GM12878 (cell line): ENCODE measurements at regions not wholly inside any gene's neighbourhood (a gene's known extent, or its start where the extent isn't known, plus 50 kb on each side); places are given as distances from the start of the nearest gene placed in this dataset.
A peak's percentile ranks its signal among the peaks of the same experiment; 100 is the strongest.

Source experiments
- IKZF2 ChIP-seq, 2 experiments: fragments of 450-650 bp; IDR thresholded peaks; 2 replicates each; pipeline ENCODE4 v1.6.1; 2017; ENCODE audit warnings: mild to moderate bottlenecking in 2 of 2, moderate library complexity in 2 of 2
- TF ChIP-seq, protein P1 (sequence below): fragments of 450-650 bp; IDR thresholded peaks from 2 replicates; pipeline ENCODE4 v1.6.1; 2017; ENCODE audit warnings: antibody characterized with exemption, mild to moderate bottlenecking, moderate library complexity
- TF ChIP-seq, protein P2 (sequence below): fragments of 450-650 bp; IDR thresholded peaks from 2 replicates; pipeline ENCODE4 v1.6.1; 2017; ENCODE audit warnings: mild to moderate bottlenecking, moderate library complexity
- TF ChIP-seq, protein P3 (sequence below): fragments of 150-350 bp; IDR thresholded peaks from 2 replicates; pipeline ENCODE4 v1.6.1; 2014; ENCODE audit warnings: mild to moderate bottlenecking, low read depth, low read length

DNA sequence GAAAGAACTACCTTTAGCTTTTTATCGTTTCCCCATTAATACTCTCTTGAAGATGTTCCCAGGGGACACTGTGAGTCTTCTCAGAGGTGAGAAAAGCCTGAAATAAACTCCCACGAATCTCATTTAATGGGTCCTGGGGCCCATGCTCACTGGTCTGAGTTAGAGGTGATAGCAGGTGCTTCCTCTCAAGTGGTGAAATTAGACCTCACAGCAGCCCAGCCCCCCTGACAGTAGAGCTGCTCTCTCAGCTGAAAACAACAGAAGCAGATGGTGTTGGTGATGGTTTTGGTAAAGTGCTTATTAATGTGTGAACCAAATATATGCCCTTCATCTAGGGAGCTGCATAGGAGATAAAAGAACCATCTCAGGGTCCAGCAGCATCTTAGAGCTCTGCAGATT lies 76.8 kb upstream of the VPREB1 start (continued):
- TF ChIP-seq, protein P1, sequence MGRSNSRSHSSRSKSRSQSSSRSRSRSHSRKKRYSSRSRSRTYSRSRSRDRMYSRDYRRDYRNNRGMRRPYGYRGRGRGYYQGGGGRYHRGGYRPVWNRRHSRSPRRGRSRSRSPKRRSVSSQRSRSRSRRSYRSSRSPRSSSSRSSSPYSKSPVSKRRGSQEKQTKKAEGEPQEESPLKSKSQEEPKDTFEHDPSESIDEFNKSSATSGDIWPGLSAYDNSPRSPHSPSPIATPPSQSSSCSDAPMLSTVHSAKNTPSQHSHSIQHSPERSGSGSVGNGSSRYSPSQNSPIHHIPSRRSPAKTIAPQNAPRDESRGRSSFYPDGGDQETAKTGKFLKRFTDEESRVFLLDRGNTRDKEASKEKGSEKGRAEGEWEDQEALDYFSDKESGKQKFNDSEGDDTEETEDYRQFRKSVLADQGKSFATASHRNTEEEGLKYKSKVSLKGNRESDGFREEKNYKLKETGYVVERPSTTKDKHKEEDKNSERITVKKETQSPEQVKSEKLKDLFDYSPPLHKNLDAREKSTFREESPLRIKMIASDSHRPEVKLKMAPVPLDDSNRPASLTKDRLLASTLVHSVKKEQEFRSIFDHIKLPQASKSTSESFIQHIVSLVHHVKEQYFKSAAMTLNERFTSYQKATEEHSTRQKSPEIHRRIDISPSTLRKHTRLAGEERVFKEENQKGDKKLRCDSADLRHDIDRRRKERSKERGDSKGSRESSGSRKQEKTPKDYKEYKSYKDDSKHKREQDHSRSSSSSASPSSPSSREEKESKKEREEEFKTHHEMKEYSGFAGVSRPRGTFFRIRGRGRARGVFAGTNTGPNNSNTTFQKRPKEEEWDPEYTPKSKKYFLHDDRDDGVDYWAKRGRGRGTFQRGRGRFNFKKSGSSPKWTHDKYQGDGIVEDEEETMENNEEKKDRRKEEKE, result no peak
- TF ChIP-seq, protein P2, sequence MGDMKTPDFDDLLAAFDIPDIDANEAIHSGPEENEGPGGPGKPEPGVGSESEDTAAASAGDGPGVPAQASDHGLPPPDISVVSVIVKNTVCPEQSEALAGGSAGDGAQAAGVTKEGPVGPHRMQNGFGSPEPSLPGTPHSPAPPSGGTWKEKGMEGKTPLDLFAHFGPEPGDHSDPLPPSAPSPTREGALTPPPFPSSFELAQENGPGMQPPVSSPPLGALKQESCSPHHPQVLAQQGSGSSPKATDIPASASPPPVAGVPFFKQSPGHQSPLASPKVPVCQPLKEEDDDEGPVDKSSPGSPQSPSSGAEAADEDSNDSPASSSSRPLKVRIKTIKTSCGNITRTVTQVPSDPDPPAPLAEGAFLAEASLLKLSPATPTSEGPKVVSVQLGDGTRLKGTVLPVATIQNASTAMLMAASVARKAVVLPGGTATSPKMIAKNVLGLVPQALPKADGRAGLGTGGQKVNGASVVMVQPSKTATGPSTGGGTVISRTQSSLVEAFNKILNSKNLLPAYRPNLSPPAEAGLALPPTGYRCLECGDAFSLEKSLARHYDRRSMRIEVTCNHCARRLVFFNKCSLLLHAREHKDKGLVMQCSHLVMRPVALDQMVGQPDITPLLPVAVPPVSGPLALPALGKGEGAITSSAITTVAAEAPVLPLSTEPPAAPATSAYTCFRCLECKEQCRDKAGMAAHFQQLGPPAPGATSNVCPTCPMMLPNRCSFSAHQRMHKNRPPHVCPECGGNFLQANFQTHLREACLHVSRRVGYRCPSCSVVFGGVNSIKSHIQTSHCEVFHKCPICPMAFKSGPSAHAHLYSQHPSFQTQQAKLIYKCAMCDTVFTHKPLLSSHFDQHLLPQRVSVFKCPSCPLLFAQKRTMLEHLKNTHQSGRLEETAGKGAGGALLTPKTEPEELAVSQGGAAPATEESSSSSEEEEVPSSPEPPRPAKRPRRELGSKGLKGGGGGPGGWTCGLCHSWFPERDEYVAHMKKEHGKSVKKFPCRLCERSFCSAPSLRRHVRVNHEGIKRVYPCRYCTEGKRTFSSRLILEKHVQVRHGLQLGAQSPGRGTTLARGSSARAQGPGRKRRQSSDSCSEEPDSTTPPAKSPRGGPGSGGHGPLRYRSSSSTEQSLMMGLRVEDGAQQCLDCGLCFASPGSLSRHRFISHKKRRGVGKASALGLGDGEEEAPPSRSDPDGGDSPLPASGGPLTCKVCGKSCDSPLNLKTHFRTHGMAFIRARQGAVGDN, result peak; percentile 38
- TF ChIP-seq IKZF2 (IDR thresholded peaks at IDR 0.05), result peak in 1 of 2 experiments; percentile 9; a peak in 1 of 4 replicates
- TF ChIP-seq, protein P3, sequence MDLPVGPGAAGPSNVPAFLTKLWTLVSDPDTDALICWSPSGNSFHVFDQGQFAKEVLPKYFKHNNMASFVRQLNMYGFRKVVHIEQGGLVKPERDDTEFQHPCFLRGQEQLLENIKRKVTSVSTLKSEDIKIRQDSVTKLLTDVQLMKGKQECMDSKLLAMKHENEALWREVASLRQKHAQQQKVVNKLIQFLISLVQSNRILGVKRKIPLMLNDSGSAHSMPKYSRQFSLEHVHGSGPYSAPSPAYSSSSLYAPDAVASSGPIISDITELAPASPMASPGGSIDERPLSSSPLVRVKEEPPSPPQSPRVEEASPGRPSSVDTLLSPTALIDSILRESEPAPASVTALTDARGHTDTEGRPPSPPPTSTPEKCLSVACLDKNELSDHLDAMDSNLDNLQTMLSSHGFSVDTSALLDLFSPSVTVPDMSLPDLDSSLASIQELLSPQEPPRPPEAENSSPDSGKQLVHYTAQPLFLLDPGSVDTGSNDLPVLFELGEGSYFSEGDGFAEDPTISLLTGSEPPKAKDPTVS, result no peak
- TF ChIP-seq, all 136 proteins: peak for 21
